Occipital lobe (tissue), 1 donor: ENCODE measurements at regions not wholly inside any gene's neighbourhood (a gene's known extent, or its start where the extent isn't known, plus 50 kb on each side); places are given as distances from the start of the nearest gene placed in this dataset.
"Not testable (repeated sequence)": the region's sequence is repeated elsewhere in the genome, so short reads cannot be mapped to it uniquely, and the experiment has no call there.

Experiments used
- DNase-seq: peaks from one replicate; lab custom pipeline; 2025; lab: John Stamatoyannopoulos, UW

DNA sequence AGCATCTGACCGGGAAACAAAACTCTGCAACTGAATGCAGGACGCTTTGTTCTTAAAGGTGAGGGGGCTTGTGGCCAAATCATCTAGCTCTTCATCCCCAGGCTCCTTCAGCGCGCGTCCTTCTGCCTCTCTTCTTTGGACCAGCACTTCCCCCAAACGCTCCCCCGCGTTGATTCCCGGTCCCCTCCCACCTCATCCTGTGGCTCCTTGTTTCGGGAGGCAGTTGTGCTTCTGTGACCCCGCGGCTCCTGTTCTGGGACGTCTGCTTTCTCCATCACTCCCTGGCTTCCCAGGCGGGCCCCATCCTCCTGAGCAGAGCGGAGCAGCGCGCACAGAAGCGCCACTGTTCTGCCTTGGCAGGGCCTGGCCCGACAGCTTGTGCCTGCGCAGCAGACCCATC, 109.7 kb upstream of the ZNG1E start:
- DNase-seq: not testable (repeated sequence)

DNA sequence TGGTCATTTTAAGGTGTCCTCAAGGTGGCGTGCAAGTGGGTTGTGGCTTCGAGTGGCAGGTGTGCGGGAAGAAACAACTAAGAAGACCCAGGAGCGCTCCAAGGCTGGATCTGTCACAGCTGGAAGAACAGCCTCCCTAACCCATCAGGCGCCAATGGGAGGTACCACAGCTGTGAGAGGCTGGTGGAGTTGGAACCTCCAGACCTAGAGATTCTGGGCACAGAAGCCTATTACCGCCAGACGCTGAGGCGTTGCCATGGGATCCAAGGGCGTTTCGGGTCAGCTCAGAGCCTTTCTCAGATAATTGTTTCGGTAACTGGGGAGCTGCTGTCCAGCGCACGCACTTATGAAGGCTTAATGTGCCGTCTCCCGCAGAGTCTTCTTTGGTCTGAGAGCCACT, 156.7 kb upstream of the ZNG1E start:
- DNase-seq: not testable (repeated sequence)

- not testable (repeated sequence) for DNase-seq
Measured at GRCh38 chr9:65514465-65514864, 161.3 kb upstream of the ZNG1E start.

GRCh38 chr9:65507897-65508296, 167.8 kb upstream of the ZNG1E start:
- not testable (repeated sequence) for DNase-seq

DNA sequence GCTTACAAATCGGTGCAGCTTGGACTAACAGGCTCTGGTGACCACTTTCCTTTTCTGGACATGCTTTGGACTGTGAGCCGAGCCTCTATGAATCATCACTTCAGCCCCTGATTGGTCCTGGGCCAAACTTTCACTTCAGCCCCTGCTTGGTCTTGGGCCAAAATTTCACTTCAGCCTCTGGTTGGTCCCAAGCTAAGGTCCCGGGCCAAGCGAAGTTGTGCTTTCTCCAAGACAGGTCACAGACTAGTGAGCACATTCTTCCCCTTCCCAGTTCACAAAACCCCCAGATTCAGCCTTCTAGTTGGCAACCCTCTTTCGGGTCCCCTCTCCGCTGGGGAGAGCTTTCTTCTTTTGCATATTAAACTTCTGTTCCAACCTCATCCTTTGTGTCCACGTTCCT, 171.0 kb upstream of the ZNG1E start:
- DNase-seq: not testable (repeated sequence)

- DNase-seq: not testable (repeated sequence)
Measured at GRCh38 chr9:65503696-65504095, 172.0 kb upstream of the ZNG1E start.

GRCh38 chr9:65482890-65483289, 192.8 kb upstream of the ZNG1E start:
- DNase-seq: not testable (repeated sequence)

DNA sequence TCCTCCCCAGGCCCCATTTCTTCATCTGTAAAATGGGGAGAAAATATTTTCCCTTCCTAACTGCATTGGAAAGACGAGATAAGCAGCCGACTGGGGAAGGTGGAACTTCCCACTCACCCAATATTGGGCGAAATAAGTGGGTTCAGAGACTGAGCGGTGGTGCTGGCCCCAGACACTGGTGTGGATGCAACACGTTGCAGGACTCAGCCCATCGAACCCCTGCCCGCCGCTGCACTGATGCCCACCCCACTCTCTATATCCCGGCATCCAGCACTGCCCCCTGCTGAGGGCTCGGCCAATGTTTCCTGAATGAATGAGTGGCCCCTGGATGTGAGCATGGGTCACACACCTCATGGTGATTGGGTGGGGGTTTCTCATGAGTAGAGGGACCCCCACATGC, 194.4 kb upstream of the ZNG1E start:
- DNase-seq: not testable (repeated sequence)

DNA sequence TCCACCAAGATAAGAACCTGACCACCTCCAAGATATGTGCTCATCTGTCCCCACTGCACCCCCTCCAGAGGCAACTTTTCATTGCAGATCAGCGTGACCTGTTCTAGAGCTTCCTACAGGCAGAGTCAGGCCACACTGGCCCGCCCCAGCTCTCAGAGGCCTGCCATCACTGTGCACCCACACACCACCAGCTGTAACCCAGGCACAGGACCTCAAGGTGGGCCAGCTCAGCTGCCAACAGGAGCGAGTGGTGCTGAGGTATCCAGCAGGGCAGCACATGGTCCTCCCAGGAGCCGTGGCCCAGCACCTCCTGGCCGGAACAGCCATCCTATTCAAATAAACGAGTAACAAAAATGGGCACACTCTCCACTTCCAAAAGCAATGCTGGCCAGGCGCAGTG, 189.9 kb upstream of the FOXD4L5 start:
- not testable (repeated sequence) for DNase-seq

DNA sequence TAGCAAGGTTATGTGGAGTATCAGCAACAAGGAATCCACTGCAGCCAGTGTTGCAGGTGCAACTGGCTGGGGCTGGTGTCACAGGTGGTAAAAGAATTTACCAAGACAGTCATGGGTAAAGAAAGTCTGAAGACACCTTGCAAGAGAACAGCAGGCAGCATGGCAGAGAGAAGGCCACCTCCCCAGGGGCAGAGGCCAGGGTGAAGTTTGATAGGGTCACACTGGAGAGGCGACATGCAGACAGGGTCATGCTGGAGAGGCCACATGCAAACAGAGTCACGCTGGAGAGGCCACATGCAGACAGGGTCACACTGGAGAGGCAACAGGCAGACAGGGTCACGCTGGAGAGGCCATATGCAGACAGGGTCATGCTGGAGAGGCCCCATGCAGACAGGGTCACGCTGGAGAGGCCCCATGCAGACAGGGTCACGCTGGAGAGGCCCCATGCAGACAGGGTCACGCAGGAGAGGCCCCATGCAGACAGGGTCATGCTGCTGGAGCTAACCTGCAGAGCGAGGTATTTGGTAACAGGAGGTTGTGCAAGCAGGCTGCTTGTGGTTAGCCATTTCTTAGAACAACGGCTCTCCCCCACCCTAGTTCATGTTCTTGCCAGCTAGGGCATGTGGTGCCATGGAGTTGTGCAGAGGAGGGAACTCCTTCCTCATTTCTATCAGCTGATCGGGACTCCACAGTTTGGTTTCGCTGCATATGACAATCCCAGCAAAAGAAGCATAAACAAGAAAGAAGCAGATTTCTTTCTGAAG, 188.2 kb upstream of the FOXD4L5 start:
- DNase-seq: not testable (repeated sequence)

DNA sequence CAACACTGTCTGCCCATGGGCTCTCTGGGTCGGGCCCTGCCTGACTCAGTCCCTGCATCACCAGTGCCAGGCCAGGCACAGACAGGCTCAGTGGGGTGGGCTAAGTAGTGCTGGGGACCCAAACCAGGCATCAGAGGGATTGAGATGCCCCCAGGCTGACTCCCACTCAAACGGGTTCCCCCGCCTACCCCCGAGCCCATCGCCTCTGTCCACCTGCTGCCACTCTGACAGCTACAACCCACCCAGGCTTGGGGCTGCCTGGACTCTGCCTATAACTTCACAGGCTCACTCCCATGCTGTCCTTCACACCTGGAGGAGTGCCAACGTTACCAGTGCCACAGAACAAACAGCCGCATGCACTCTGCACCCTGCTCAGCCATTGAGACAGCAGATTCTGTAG, 186.1 kb upstream of the FOXD4L5 start:
- not testable (repeated sequence) for DNase-seq

GRCh38 chr9:65466911-65467734, 182.1 kb upstream of the FOXD4L5 start:
- DNase-seq: not testable (repeated sequence)

DNA sequence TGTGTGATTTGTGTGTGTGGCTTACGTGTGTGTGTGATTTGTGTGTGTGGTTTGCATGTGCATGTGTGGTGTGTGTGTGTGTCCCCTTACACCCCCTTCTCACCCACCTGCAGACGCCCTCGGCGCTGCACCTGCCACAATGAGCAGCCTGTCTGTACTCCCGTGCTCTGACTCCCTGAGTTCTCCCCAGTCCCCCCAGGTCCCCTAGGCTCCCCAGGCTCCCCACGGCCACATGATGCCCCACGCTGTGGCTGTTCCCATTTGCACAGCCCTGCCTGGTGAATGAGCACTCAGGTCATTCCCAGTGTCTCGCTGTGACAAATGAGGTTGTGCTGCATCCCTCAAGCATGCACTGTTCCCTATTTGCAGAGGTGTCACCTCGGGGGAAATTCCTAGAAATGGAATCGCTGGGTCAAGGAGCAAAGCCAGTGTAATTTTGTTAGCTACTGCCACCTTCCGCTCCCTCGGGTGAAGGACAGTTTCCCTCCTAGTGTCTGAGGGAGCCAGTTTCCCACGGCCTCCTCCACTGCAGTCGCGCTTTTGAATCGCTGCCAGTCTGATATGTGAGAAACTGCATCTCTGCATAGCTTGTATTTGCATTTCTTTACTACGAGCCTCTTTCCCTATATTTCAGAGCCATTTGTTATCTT, 180.4 kb upstream of the FOXD4L5 start:
- not testable (repeated sequence) for DNase-seq

DNA sequence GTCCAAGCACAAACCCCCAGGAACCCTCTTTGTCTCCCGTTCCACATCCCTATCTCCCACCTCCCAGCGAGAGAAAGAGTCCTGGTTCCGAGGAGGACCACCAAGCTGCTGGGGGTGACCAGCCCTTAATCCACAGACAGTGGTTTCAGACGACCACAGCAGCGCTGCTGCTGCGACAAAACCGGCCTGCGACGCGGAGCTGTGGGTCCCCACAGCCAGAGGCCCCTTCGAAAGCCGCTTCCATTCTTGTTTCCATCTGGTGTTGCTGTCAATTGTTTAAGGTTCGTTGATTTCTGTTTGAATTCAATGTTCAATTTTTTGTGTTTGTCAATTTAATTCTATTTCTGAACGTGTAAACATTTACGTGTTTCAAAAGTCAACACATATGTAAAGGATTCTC, 177.5 kb upstream of the FOXD4L5 start:
- not testable (repeated sequence) for DNase-seq

- no peak for DNase-seq
Measured at GRCh38 chr9:65459756-65460320, 174.8 kb upstream of the FOXD4L5 start.

DNA sequence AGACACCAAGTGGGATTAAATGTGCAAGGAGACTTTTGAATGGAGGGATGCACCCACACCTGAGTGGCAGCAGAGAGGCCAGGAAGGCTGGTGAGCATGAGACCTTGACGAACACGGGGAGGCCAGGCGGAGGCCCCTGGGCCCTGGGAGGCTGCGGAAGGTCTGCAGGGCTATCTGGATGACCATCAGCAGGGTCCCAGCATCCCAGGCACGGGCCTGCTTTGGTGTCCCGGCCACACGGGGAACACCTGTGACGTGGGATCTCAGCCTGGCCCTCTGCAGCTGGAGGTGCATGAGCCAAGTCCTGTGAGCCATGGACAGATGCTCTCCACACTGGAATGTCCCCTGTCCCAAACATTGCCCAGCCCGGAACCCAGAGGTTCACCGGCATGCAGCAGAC, 174.0 kb upstream of the FOXD4L5 start:
- no peak for DNase-seq

DNA sequence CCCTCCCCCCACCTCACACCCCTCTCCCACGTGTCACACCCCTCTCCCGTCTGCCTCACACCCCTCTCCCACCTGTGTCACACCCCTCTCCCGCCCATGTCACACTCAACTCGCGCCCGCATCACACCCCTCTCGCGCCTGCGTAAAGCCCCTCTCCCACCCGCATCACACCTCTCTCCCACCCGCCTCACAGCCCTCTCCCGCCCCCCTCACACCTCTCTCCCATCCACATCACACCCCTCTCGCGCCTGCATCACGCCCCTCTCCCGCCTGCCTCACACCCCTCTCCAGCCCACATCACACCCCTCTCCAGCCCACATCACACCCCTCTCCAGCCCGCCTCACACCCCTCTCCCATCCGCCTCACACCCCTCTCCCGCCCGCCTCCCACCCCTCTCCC, 173.5 kb upstream of the FOXD4L5 start:
- no peak for DNase-seq

DNA sequence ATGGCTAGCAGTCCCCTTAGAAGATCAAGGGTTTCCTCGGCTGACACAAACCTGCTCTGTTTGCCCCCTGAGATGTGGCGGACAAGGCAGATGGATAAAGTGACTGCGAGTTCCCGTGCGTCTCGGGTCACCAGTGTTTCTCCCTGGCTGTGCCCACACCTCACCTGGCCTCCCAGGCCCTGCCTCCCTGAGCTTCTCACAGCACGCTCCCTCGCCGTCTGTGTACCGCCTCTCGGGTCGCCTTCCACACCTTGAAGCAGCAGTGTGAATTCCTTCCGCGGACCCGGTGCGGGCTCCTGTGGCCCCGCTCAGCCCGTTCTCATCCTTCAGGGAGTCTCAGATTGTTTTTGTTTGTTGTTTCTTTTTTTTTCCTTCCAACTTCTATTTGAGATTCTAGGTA, 172.0 kb upstream of the FOXD4L5 start:
- not testable (repeated sequence) for DNase-seq

DNA sequence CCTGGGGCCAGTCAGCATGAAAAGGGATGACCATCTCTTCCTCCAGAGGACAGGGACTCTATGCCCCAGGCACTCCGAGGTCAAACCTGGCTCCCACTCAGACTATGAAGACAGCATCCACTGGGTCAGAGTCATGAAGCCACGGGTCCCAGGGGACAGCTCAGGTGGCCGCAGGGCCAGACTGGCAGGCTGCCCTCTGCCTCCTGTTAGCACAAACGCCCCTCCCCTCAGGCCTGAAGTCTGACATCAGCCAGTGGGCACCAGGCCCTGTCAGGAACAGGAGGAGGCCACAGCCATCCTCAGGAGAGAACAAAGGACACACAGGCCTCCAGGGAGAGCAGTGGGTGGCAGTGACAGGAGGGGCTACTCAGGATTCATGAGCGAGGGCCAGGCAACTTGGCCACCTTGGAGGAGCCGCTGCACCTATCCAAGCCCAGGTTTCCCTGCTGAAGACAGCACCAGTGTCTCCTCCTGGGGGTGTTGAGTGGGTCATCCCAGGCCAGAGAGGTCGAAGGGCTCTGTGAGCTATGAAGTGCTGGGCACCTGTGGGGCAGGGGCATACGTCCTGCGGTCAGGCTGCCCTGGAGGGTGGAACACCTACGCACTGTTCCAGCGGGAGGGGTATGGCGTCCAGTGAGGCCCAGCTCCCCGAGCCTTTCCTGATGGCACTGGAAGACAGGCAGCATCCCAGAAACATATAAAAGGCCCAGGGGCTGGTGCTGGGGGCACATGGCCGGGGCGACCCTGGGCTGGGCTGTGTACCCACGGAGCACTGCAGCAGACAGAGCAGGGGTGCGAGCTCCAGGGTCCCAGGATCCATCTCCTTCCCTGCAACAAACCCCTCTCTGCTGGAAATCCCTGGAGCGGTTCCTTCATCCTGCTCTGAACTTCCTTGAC, 171.0 kb upstream of the FOXD4L5 start:
- not testable (repeated sequence) for DNase-seq

DNA sequence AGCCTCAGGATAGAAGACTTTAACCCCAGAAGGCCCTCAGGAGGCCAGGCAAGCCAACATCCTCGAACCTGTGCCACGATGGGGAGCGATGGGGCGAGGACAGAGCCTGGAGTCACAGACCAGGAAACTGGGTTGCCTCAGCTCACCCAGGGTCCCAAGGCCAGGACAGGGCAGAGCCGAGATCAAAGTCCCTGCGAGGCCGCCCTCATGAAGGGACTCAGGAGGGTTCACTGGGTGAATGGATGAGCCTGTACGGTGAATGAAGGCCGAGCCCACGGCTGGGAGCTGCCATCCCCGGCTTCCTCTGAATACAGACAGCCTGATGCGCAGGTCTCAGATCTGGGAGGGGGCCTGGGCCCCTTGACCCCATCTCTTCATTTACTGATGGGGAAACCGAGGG, 170.1 kb upstream of the FOXD4L5 start:
- DNase-seq: not testable (repeated sequence)

GRCh38 chr9:65454666-65455065, 169.7 kb upstream of the FOXD4L5 start:
- DNase-seq: not testable (repeated sequence)
